Stimulated activated CD8-positive, alpha-beta memory T cell treated with anti-CD3 and anti-CD28 coated beads, Interleukin-7, amount 100 ng/mL, for 1 hour (primary cell): ENCODE measurements at regions not wholly inside any gene's neighbourhood (a gene's known extent, or its start where the extent isn't known, plus 50 kb on each side); places are given as distances from the start of the nearest gene placed in this dataset.

Experiments used
- DNase-seq, 2 donors: peaks; one replicate each; pipeline ENCODE4 v3.0.0-alpha.2; 2020; ENCODE audit warnings: low read depth in 2 of 2

GRCh38 chr16:88286301-88286923 lies 96.3 kb upstream of the ZNF469 start:
- DNase-seq = no peak

GRCh38 chr16:88287219-88287618 lies 95.5 kb upstream of the ZNF469 start:
- no peak for DNase-seq

- DNase-seq = no peak
Measured at GRCh38 chr16:88288303-88288702, 94.5 kb upstream of the ZNF469 start.

- no peak for DNase-seq
Measured at GRCh38 chr16:88289001-88289400, 93.8 kb upstream of the ZNF469 start.

GRCh38 chr16:88289561-88289960 lies 93.2 kb upstream of the ZNF469 start:
- DNase-seq = no peak

- DNase-seq = no peak
Measured at GRCh38 chr16:88289968-88290401, 92.8 kb upstream of the ZNF469 start.

GRCh38 chr16:88290850-88291830 lies 91.6 kb upstream of the ZNF469 start:
- no peak for DNase-seq

GRCh38 chr16:88292007-88292970 lies 90.5 kb upstream of the ZNF469 start:
- DNase-seq = no peak

GRCh38 chr16:88293097-88293496 lies 89.7 kb upstream of the ZNF469 start:
- no peak for DNase-seq

GRCh38 chr16:88295671-88296436 lies 86.9 kb upstream of the ZNF469 start:
- DNase-seq = no peak

- DNase-seq = no peak
Measured at GRCh38 chr16:88296437-88297177, 86.2 kb upstream of the ZNF469 start.

GRCh38 chr16:88297178-88297720 lies 85.5 kb upstream of the ZNF469 start:
- DNase-seq = no peak

GRCh38 chr16:88298181-88298832 lies 84.5 kb upstream of the ZNF469 start:
- no peak for DNase-seq

GRCh38 chr16:88298833-88299745 lies 83.7 kb upstream of the ZNF469 start:
- DNase-seq = no peak

GRCh38 chr16:88299751-88300462 lies 82.9 kb upstream of the ZNF469 start:
- DNase-seq = no peak

- DNase-seq = no peak
Measured at GRCh38 chr16:88300463-88300835, 82.3 kb upstream of the ZNF469 start.

GRCh38 chr16:88301431-88301830 lies 81.3 kb upstream of the ZNF469 start:
- no peak for DNase-seq

GRCh38 chr16:88301886-88302285 lies 80.9 kb upstream of the ZNF469 start:
- DNase-seq = no peak
